ENCODE measurements at regions not wholly inside any gene's neighbourhood (a gene's known extent, or its start where the extent isn't known, plus 50 kb on each side); places are given as distances from the start of the nearest gene placed in this dataset.

GRCh38 chr1:22330092-22330759 lies 121.4 kb upstream of the ZBTB40 start:
- intact Hi-C loops (cut with micrococcal nuclease) (no loop called here), dilution Hi-C loops (cut with MboI; ENCODE audit: extremely low pct_ligation_motif_present, low sequenced_read_pairs) (no loop called here)
- FAIRE-seq, result no peak
- H2AFZ ChIP-seq (ENCODE audit: low read depth, low read length), result no peak overlapping the region
- TF ChIP-seq, protein P1, sequence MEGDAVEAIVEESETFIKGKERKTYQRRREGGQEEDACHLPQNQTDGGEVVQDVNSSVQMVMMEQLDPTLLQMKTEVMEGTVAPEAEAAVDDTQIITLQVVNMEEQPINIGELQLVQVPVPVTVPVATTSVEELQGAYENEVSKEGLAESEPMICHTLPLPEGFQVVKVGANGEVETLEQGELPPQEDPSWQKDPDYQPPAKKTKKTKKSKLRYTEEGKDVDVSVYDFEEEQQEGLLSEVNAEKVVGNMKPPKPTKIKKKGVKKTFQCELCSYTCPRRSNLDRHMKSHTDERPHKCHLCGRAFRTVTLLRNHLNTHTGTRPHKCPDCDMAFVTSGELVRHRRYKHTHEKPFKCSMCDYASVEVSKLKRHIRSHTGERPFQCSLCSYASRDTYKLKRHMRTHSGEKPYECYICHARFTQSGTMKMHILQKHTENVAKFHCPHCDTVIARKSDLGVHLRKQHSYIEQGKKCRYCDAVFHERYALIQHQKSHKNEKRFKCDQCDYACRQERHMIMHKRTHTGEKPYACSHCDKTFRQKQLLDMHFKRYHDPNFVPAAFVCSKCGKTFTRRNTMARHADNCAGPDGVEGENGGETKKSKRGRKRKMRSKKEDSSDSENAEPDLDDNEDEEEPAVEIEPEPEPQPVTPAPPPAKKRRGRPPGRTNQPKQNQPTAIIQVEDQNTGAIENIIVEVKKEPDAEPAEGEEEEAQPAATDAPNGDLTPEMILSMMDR (IDR thresholded peaks at IDR 0.05; ENCODE audit: extremely low read depth in 1 of 2, insufficient read depth in 1 of 2, low read depth in 1 of 2, low read length in 2 of 2), result no peak
- no peak for TF ChIP-seq EZH2 (IDR thresholded peaks at IDR 0.05; ENCODE audit: borderline replicate concordance, low read depth, low read length, severe bottlenecking)
- TF ChIP-seq JUN (IDR thresholded peaks at IDR 0.05; ENCODE audit: borderline replicate concordance, insufficient read depth, insufficient read length, low read depth), result no peak
- TF ChIP-seq GATA2 (IDR thresholded peaks at IDR 0.05; ENCODE audit: insufficient read depth, insufficient read length, low read depth, low read length), result no peak
- no peak for TF ChIP-seq MYC (IDR thresholded peaks at IDR 0.05; ENCODE audit: low read depth, low read length)
- TF ChIP-seq FOS (IDR thresholded peaks at IDR 0.05; ENCODE audit: borderline replicate concordance, insufficient read depth, low read length), result no peak
- TF ChIP-seq POLR2A (IDR thresholded peaks at IDR 0.05; ENCODE audit: low read depth, low read length), result no peak
- TF ChIP-seq, protein P2, sequence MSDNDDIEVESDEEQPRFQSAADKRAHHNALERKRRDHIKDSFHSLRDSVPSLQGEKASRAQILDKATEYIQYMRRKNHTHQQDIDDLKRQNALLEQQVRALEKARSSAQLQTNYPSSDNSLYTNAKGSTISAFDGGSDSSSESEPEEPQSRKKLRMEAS (IDR thresholded peaks at IDR 0.05; ENCODE audit: insufficient read depth, insufficient read length), result no peak
- TF ChIP-seq POLR2AphosphoS5 (IDR thresholded peaks at IDR 0.05; ENCODE audit: insufficient read depth, low read depth, low read length), result no peak
- no peak overlapping the region for H3K27ac ChIP-seq (ENCODE audit: insufficient read depth, low read depth, low read length)
- no peak overlapping the region for H3K4me2 ChIP-seq (ENCODE audit: insufficient read depth, low read length)
- ChIA-PET POLR2A (no interaction called here), CTCF (interaction anchor here (0.7 to 1.4 kb wide), 2 partner anchors 9 to 13 kb away, joined by 3 read pairs; no protein-coding TSS in a partner anchor)
- no TSS peak for BruUV-seq (replicated peaks)
- H3K4me3 ChIP-seq (replicated peaks in 1 of 3; ENCODE audit: insufficient read depth in 1 of 3, low read depth in 1 of 3, low read length in 3 of 3), result no peak overlapping the region
- no peaks in the 10 kb centered on the region for H3K79me2 ChIP-seq (ENCODE audit: control insufficient read depth, insufficient read depth, low read length)
- H4K20me1 ChIP-seq (replicated peaks; ENCODE audit: control insufficient read depth, extremely low read depth, insufficient read depth, low read length), result no peaks in the 10 kb centered on the region
- no peak overlapping the region for H3K9ac ChIP-seq (replicated peaks; ENCODE audit: extremely low read depth, insufficient read depth, low read length)
- no peaks in the 10 kb centered on the region for H3K9me3 ChIP-seq (replicated peaks; ENCODE audit: control insufficient read depth, insufficient read depth, low read length)
- no peaks in the 10 kb centered on the region for H3K36me3 ChIP-seq (ENCODE audit: control insufficient read depth in 2 of 2, extremely low read depth in 1 of 2, insufficient read depth in 2 of 2, low read length in 2 of 2)
- no peaks in the 10 kb centered on the region for H3K4me1 ChIP-seq (ENCODE audit: control insufficient read depth, extremely low read depth, insufficient read depth, low read length)
- H3K9me1 ChIP-seq (replicated peaks; ENCODE audit: control insufficient read depth, extremely low read depth, insufficient read depth, low read length), result no peaks in the 10 kb centered on the region
- peaks cover 0 to 3% of the 10 kb centered on the region in 2 experiments for H3K27me3 ChIP-seq (ENCODE audit: control insufficient read depth in 2 of 2, insufficient read depth in 2 of 2, low read length in 2 of 2)
- no peak for DNase-seq (ENCODE audit: low read depth, low spot score)

All from endothelial cell of umbilical vein (primary cell).